ENCODE measurements at regions not wholly inside any gene's neighbourhood (a gene's known extent, or its start where the extent isn't known, plus 50 kb on each side); places are given as distances from the start of the nearest gene placed in this dataset.
A peak's percentile ranks its signal among the peaks of the same experiment; 100 is the strongest.

DNA sequence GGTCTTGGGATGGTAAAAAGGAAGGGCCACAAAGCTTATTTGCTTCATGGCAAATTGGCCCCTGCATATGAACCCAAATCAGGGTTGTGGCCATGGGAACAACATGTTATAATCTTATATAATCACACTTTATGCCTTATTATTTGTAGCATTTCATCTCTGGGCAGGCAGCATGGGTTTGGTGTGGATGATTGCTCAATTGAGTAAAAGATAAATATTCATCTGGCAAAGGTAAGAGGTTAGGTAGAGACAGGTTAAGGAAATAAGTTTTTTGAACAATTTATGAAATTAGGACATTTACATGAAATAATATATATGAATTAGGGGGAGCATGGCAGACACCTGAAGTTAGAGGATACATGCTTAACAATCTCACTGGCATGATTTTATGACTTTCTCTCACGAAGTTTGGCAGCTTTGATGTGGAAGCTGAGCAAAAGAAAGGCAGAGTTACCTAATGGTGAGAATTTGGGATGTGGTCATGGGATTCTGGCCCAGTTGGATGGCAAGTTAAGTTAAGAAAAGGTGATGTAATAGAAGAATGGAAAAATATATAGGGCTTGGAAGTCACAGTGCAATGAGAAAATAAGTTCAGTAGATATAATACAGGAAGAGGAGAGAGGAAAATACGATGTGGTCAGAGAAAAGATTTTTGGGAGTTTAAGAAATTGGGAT is 88.1 kb upstream of the FAM3C start:
- intact Hi-C loops (cut with micrococcal nuclease; ENCODE audit: unreplicated experiment) = no loop called here
- Histone ChIP-seq H3K36me3 (ENCODE audit: insufficient read depth, low read length, poor library complexity, severe bottlenecking) (no peaks in the 10 kb centered on the region), H3K27ac (ENCODE audit: low read depth, low read length, poor library complexity, severe bottlenecking) (no peak overlapping the region), H3K4me3 (ENCODE audit: low read depth, low read length, poor library complexity, severe bottlenecking) (no peak overlapping the region), H3K9me3 (ENCODE audit: low read depth, low read length, poor library complexity, severe bottlenecking) (no peaks in the 10 kb centered on the region), H3K27me3 (replicated peaks; ENCODE audit: insufficient read depth, low read depth, low read length, poor library complexity) (no peaks in the 10 kb centered on the region), H3K4me1 (ENCODE audit: insufficient read depth, low read length, poor library complexity, severe bottlenecking) (no peaks in the 10 kb centered on the region)
- TF ChIP-seq, protein P1, sequence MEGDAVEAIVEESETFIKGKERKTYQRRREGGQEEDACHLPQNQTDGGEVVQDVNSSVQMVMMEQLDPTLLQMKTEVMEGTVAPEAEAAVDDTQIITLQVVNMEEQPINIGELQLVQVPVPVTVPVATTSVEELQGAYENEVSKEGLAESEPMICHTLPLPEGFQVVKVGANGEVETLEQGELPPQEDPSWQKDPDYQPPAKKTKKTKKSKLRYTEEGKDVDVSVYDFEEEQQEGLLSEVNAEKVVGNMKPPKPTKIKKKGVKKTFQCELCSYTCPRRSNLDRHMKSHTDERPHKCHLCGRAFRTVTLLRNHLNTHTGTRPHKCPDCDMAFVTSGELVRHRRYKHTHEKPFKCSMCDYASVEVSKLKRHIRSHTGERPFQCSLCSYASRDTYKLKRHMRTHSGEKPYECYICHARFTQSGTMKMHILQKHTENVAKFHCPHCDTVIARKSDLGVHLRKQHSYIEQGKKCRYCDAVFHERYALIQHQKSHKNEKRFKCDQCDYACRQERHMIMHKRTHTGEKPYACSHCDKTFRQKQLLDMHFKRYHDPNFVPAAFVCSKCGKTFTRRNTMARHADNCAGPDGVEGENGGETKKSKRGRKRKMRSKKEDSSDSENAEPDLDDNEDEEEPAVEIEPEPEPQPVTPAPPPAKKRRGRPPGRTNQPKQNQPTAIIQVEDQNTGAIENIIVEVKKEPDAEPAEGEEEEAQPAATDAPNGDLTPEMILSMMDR (conservative IDR thresholded peaks at IDR 0.05; ENCODE audit: low read depth, low read length) = no peak
- TF ChIP-seq EZH2 (IDR thresholded peaks at IDR 0.05; ENCODE audit: borderline replicate concordance, low read depth, low read length, poor library complexity, severe bottlenecking) = no peak
- POLR2A ChIA-PET (ENCODE audit: low non-redundant PET) = no interaction called here
- DNase-seq (ENCODE audit: low spot score) = no peak
- CTCF ChIA-PET = no interaction called here
- no TSS peak for BruUV-seq (replicated peaks)

DNA sequence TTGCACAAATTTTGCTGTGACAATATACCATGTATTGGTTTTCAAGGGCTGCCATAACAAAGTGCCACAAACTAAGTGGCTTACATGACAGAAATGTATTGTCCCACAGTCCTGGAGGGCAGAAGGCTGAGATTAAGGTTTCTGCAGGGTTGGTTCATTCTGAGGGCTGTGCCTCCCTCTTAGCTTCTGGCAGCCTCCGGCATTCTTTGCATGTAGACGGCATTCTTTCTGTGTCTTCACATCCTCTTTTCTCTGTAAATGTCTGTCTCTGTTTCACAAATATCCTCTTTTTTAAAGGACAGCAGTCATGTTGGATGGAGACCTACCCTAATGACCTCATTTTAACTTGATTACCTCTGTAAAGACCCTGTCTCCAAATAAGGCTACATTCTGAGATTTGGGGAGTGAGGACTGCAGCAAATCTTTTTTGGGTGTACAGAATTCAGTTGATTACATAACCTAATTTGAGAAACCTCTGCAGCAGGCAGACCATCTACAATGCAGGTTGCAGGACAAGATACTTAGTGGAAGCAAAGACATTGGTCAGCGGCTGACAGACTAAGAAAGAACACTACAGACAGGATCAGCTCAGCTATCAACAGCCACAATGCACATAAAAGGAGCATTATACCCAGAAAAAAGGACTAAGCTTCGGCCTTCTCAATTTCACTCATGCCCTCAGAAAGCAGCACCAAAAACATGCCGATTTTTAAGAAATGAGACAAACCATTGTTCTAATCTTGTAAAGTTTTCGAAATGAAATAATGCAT is 84.6 kb upstream of the FAM3C start:
- ChIA-PET POLR2A (ENCODE audit: low non-redundant PET) (no interaction called here), CTCF (no interaction called here)
- no peaks in the 10 kb centered on the region for H3K27me3 ChIP-seq (replicated peaks; ENCODE audit: insufficient read depth, low read depth, low read length, poor library complexity)
- H3K4me3 ChIP-seq (ENCODE audit: low read depth, low read length, poor library complexity, severe bottlenecking) = no peak overlapping the region
- no peaks in the 10 kb centered on the region for H3K36me3 ChIP-seq (ENCODE audit: insufficient read depth, low read length, poor library complexity, severe bottlenecking)
- BruUV-seq (replicated peaks) = no TSS peak
- no peaks in the 10 kb centered on the region for H3K4me1 ChIP-seq (ENCODE audit: insufficient read depth, low read length, poor library complexity, severe bottlenecking)
- intact Hi-C loops (cut with micrococcal nuclease; ENCODE audit: unreplicated experiment) = no loop called here
- TF ChIP-seq, protein P1 (conservative IDR thresholded peaks at IDR 0.05; ENCODE audit: low read depth, low read length) = no peak
- no peak for TF ChIP-seq EZH2 (IDR thresholded peaks at IDR 0.05; ENCODE audit: borderline replicate concordance, low read depth, low read length, poor library complexity, severe bottlenecking)
- no peak for DNase-seq (ENCODE audit: low spot score)
- H3K27ac ChIP-seq (ENCODE audit: low read depth, low read length, poor library complexity, severe bottlenecking) = no peak overlapping the region
- H3K9me3 ChIP-seq (ENCODE audit: low read depth, low read length, poor library complexity, severe bottlenecking) = no peaks in the 10 kb centered on the region

GRCh38 chr7:121480058-121480457 is 84.0 kb upstream of the FAM3C start:
- Histone ChIP-seq H3K4me1 (ENCODE audit: insufficient read depth, low read length, poor library complexity, severe bottlenecking) (no peaks in the 10 kb centered on the region), H3K36me3 (ENCODE audit: insufficient read depth, low read length, poor library complexity, severe bottlenecking) (no peaks in the 10 kb centered on the region), H3K27ac (ENCODE audit: low read depth, low read length, poor library complexity, severe bottlenecking) (no peak overlapping the region), H3K9me3 (ENCODE audit: low read depth, low read length, poor library complexity, severe bottlenecking) (no peaks in the 10 kb centered on the region), H3K4me3 (ENCODE audit: low read depth, low read length, poor library complexity, severe bottlenecking) (no peak overlapping the region), H3K27me3 (replicated peaks; ENCODE audit: insufficient read depth, low read depth, low read length, poor library complexity) (no peaks in the 10 kb centered on the region)
- BruUV-seq (replicated peaks) = no TSS peak
- ChIA-PET POLR2A (ENCODE audit: low non-redundant PET) (no interaction called here), CTCF (no interaction called here)
- intact Hi-C loops (cut with micrococcal nuclease; ENCODE audit: unreplicated experiment) = no loop called here
- TF ChIP-seq EZH2 (IDR thresholded peaks at IDR 0.05; ENCODE audit: borderline replicate concordance, low read depth, low read length, poor library complexity, severe bottlenecking) = no peak
- TF ChIP-seq, protein P1 (conservative IDR thresholded peaks at IDR 0.05; ENCODE audit: low read depth, low read length) = no peak
- peak; percentile 16 for DNase-seq (ENCODE audit: low spot score)

Measured in A673 (cell line).